GM23338 (cell line): ENCODE measurements at regions not wholly inside any gene's neighbourhood (a gene's known extent, or its start where the extent isn't known, plus 50 kb on each side); places are given as distances from the start of the nearest gene placed in this dataset.

Source experiments
- ATAC-seq: fragments of 200-7000 bp; cut with Tn5 transposase; 3 replicates; pipeline ENCODE4 v1.9.1; 2020
- DNase-seq: peaks from one replicate; pipeline ENCODE4 v3.0.0-alpha.2; 2015; ENCODE audit warnings: low spot score
- H2AFZ ChIP-seq: fragments of 200-600 bp; sonication (generic); 2 replicates; pipeline ENCODE4 v1.8.0; 2016; ENCODE audit warnings: antibody characterized with exemption, mild to moderate bottlenecking, moderate library complexity
- H3F3A ChIP-seq: fragments of 200-600 bp; sonication (generic); replicated peaks from 2 replicates; pipeline ENCODE4 v1.8.0; 2017; ENCODE audit warnings: antibody characterized with exemption, mixed run types, low read depth
- H3K27ac ChIP-seq: fragments of 200-600 bp; sonication (generic); 2 replicates; pipeline ENCODE4 v1.6.1; 2016; ENCODE audit warnings: low read depth
- H3K27me3 ChIP-seq: fragments of 200-600 bp; sonication (generic); 2 replicates; pipeline ENCODE4 v1.8.0; 2016; ENCODE audit warnings: mild to moderate bottlenecking, mixed run types, moderate library complexity; ENCODE audit not compliant: insufficient read depth
- H3K36me3 ChIP-seq: fragments of 200-600 bp; sonication (generic); 2 replicates; pipeline ENCODE4 v1.8.0; 2016; ENCODE audit warnings: mild to moderate bottlenecking; ENCODE audit not compliant: insufficient read depth
- H3K4me1 ChIP-seq: fragments of 200-600 bp; sonication (generic); 2 replicates; pipeline ENCODE4 v1.8.0; 2016; ENCODE audit warnings: mild to moderate bottlenecking, moderate library complexity; ENCODE audit not compliant: insufficient read depth
- H3K4me2 ChIP-seq: fragments of 200-600 bp; sonication (generic); 2 replicates; pipeline ENCODE4 v1.7.1; 2017; ENCODE audit warnings: mixed run types
- H3K4me3 ChIP-seq: fragments of 200-600 bp; sonication (generic); 2 replicates; pipeline ENCODE4 v1.6.1; 2016; ENCODE audit warnings: mixed run types
- H3K79me2 ChIP-seq: fragments of 200-600 bp; sonication (generic); replicated peaks from 2 replicates; pipeline ENCODE4 v1.8.0; 2017; ENCODE audit warnings: mild to moderate bottlenecking; ENCODE audit not compliant: insufficient read depth
- H3K9me2 ChIP-seq: fragments of 200-600 bp; sonication (generic); 2 replicates; pipeline ENCODE4 v1.8.0; 2017; ENCODE audit not compliant: insufficient read depth
- H4K20me1 ChIP-seq: fragments of 200-600 bp; sonication (generic); replicated peaks from 2 replicates; pipeline ENCODE4 v1.8.0; 2017; ENCODE audit warnings: mild to moderate bottlenecking; ENCODE audit not compliant: insufficient read depth
- H3K27ac Mint-ChIP-seq: 2 replicates; pipeline ENCODE4 v1.8.0; 2020; ENCODE audit warnings: inconsistent platforms, mild to moderate bottlenecking, moderate library complexity, mixed read lengths
- H3K27me3 Mint-ChIP-seq: 3 replicates; pipeline ENCODE4 v1.8.0; 2022; ENCODE audit warnings: low read depth, mild to moderate bottlenecking, moderate library complexity, mixed read lengths, inconsistent platforms; ENCODE audit not compliant: insufficient read depth, poor library complexity
- H3K36me3 Mint-ChIP-seq: 3 replicates; pipeline ENCODE4 v1.8.0; 2021; ENCODE audit warnings: low read depth, mild to moderate bottlenecking, inconsistent platforms, moderate library complexity, mixed read lengths
- H3K4me1 Mint-ChIP-seq: 3 replicates; pipeline ENCODE4 v1.8.0; 2020; ENCODE audit warnings: mild to moderate bottlenecking, inconsistent platforms, mixed read lengths
- H3K4me3 Mint-ChIP-seq: 3 replicates; pipeline ENCODE4 v1.8.0; 2021; ENCODE audit warnings: moderate library complexity, mild to moderate bottlenecking, inconsistent platforms, mixed read lengths
- H3K9me3 Mint-ChIP-seq: 3 replicates; pipeline ENCODE4 v1.8.0; 2020; ENCODE audit warnings: moderate library complexity, mild to moderate bottlenecking, inconsistent platforms, mixed read lengths
- CREB1 ChIP-seq: fragments of 250-450 bp; sonication (Bioruptor Pico); IDR thresholded peaks from 2 replicates; pipeline ENCODE4 v1.5.0; 2020; ENCODE audit warnings: low read depth, mild to moderate bottlenecking, moderate library complexity
- CTCF ChIP-seq, 2 experiments: fragments of 200-600 bp in 1 of 2; sonication (generic) in 1 of 2; conservative IDR thresholded peaks; 2 replicates each; pipeline versions ENCODE4 v1.5.1 to v1.6.1; 2016 to 2017; ENCODE audit warnings: antibody characterized with exemption in 2 of 2, low read depth in 2 of 2, mild to moderate bottlenecking in 2 of 2, moderate library complexity in 1 of 2
- ETS1 ChIP-seq: IDR thresholded peaks from 2 replicates; pipeline ENCODE4 v1.6.1; 2016; ENCODE audit warnings: antibody characterized with exemption
- EZH2 ChIP-seq: fragments of 200-600 bp; sonication (generic); IDR thresholded peaks from one replicate; pipeline ENCODE4 v1.8.0; 2017; ENCODE audit warnings: antibody characterized with exemption, mild to moderate bottlenecking, low read depth; ENCODE audit not compliant: unreplicated experiment
- EZH2phosphoT487 ChIP-seq: fragments of 200-600 bp; sonication (generic); IDR thresholded peaks from one replicate; pipeline ENCODE4 v1.8.1; 2018; ENCODE audit warnings: antibody characterized with exemption; ENCODE audit not compliant: unreplicated experiment
- JUNB ChIP-seq: IDR thresholded peaks from one replicate; pipeline ENCODE4 v1.6.1; 2016; ENCODE audit warnings: antibody characterized with exemption; ENCODE audit not compliant: unreplicated experiment
- NANOG ChIP-seq: IDR thresholded peaks from 2 replicates; pipeline ENCODE4 v1.6.1; 2016; ENCODE audit warnings: antibody characterized with exemption, borderline replicate concordance
- POLR2AphosphoS5 ChIP-seq: IDR thresholded peaks from 2 replicates; pipeline ENCODE4 v1.6.1; 2016; ENCODE audit warnings: antibody characterized with exemption, low read depth
- STAT1 ChIP-seq: IDR thresholded peaks from one replicate; pipeline ENCODE4 v1.6.1; 2016; ENCODE audit warnings: antibody characterized with exemption; ENCODE audit not compliant: unreplicated experiment
- ZNF114 ChIP-seq: fragments of 250-450 bp; sonication (Bioruptor Pico); IDR thresholded peaks from 2 replicates; pipeline ENCODE4 v1.5.0; 2020; ENCODE audit warnings: mild to moderate bottlenecking, moderate library complexity
- ZNF331 ChIP-seq: fragments of 250-450 bp; sonication (Bioruptor Pico); IDR thresholded peaks from 2 replicates; pipeline ENCODE4 v1.5.0; 2020; ENCODE audit warnings: low read depth, mild to moderate bottlenecking, moderate library complexity
- ZNF462 ChIP-seq: fragments of 250-450 bp; sonication (Bioruptor Pico); IDR thresholded peaks from 2 replicates; pipeline ENCODE4 v1.5.0; 2020; ENCODE audit warnings: mild to moderate bottlenecking, moderate library complexity
- TF ChIP-seq, protein P1 (sequence below): IDR thresholded peaks from one replicate; pipeline ENCODE4 v1.6.1; 2018; ENCODE audit warnings: antibody characterized with exemption; ENCODE audit not compliant: unreplicated experiment

- TF ChIP-seq CREB1 (CRISPR knock-in tag) (no peak), NANOG (no peak), ZNF331 (CRISPR knock-in tag) (no peak), STAT1 (no peak)
Observed at GRCh38 chr5:67699560-67699959, 503.0 kb upstream of the CD180 start (continued).

- H3K9me2 ChIP-seq = peaks cover 6% of the 10 kb centered on the region; the same call in 1 of the 2 replicates
- H3K79me2 ChIP-seq = no peaks in the 10 kb centered on the region
- no peaks in the 10 kb centered on the region; the same call in 1 of the 2 replicates for H3K36me3 ChIP-seq
- no peaks in the 10 kb centered on the region for H3K36me3 Mint-ChIP-seq
- H3K27me3 Mint-ChIP-seq = no peaks in the 10 kb centered on the region
- no peaks in the 10 kb centered on the region for H4K20me1 ChIP-seq
- H3K27ac ChIP-seq = no peak overlapping the region
- no peak overlapping the region for H3K4me3 ChIP-seq
- H3K27me3 ChIP-seq = no peaks in the 10 kb centered on the region
- H2AFZ ChIP-seq = no peak overlapping the region
- H3F3A ChIP-seq = no peaks in the 10 kb centered on the region
- H3K4me2 ChIP-seq = no peak overlapping the region
- no peaks in the 10 kb centered on the region for H3K4me1 ChIP-seq
- DNase-seq (no peak), ATAC-seq (no peak)
- H3K9me3 Mint-ChIP-seq = peaks cover 3% of the 10 kb centered on the region; the same call in 1 of the 3 replicates
- H3K27ac Mint-ChIP-seq = no peak overlapping the region
- no peak overlapping the region for H3K4me3 Mint-ChIP-seq
- H3K4me1 Mint-ChIP-seq = no peaks in the 10 kb centered on the region
- TF ChIP-seq ZNF462 (CRISPR knock-in tag) = no peak
- no peak for TF ChIP-seq ZNF114
- no peak for TF ChIP-seq NANOG
- no peak for TF ChIP-seq EZH2
- no peak for TF ChIP-seq JUNB
- TF ChIP-seq POLR2AphosphoS5 = no peak
- TF ChIP-seq CTCF (conservative IDR thresholded peaks at IDR 0.05; ENCODE audit: low read depth in 2 of 2) = no peak
- no peak for TF ChIP-seq ZNF331 (CRISPR knock-in tag)
- TF ChIP-seq, protein P1, sequence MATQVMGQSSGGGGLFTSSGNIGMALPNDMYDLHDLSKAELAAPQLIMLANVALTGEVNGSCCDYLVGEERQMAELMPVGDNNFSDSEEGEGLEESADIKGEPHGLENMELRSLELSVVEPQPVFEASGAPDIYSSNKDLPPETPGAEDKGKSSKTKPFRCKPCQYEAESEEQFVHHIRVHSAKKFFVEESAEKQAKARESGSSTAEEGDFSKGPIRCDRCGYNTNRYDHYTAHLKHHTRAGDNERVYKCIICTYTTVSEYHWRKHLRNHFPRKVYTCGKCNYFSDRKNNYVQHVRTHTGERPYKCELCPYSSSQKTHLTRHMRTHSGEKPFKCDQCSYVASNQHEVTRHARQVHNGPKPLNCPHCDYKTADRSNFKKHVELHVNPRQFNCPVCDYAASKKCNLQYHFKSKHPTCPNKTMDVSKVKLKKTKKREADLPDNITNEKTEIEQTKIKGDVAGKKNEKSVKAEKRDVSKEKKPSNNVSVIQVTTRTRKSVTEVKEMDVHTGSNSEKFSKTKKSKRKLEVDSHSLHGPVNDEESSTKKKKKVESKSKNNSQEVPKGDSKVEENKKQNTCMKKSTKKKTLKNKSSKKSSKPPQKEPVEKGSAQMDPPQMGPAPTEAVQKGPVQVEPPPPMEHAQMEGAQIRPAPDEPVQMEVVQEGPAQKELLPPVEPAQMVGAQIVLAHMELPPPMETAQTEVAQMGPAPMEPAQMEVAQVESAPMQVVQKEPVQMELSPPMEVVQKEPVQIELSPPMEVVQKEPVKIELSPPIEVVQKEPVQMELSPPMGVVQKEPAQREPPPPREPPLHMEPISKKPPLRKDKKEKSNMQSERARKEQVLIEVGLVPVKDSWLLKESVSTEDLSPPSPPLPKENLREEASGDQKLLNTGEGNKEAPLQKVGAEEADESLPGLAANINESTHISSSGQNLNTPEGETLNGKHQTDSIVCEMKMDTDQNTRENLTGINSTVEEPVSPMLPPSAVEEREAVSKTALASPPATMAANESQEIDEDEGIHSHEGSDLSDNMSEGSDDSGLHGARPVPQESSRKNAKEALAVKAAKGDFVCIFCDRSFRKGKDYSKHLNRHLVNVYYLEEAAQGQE = no peak
- TF ChIP-seq STAT1 = no peak
- TF ChIP-seq ETS1 = no peak
- TF ChIP-seq EZH2phosphoT487 = no peak
Observed at GRCh38 chr5:67696446-67696845, 499.8 kb upstream of the CD180 start.
